ENCODE measurements at regions not wholly inside any gene's neighbourhood (a gene's known extent, or its start where the extent isn't known, plus 50 kb on each side); places are given as distances from the start of the nearest gene placed in this dataset.

DNA sequence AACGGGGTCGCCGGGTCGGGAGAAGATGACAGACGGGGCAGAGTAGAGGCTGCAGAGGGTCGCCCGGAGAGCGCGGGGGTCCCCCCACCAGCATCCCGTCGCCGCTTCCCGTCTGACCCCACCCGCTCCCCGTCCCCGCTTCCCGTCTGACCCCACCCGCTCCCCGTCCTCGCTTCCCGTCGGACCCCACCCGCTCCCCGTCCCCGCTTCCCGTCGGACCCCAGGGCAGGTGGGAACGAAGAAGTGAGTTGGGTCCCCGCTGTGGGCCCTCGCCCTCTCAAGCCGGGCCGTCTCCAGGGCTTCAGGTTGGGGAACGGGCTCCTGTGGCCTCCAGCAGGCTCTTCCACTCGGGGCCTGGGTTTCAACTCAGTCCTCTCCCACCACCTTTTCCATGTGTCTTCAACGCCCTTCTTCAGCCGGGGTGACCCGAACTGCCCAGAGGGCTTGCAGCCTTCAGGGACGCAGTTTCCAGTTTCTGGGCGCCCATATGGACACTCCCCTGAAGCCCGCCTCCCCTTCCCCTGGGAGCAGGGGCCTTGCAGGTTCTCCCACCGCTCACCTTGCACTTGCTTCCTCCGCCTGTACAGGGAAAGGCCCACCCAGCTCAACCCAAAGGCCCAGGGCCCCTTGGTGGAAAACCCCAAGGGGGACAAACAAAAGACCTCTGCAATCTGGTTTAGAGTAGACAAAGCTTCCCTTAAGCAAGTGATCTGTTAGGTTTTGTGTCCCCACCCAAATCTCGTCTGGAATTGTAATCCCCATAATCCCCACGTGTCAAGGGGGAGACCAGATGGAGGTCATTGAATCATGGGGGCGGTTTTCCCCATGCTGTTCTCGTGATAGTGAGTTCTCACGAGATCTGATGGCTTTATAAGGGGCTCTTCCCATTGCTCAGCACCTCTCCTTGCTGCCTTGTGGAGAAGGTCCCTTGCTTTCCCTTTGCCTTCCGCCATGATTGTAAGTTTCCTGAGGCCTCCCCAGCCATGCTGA is 66.5 kb downstream of the TNFAIP2 start:
- POLR2A ChIA-PET: no interaction called here
- no peak for TF ChIP-seq FOS (IDR thresholded peaks at IDR 0.05; ENCODE audit: borderline replicate concordance, insufficient read depth, low read length)
- no peak for TF ChIP-seq POLR2AphosphoS5 (IDR thresholded peaks at IDR 0.05; ENCODE audit: insufficient read depth, low read depth, low read length)
- TF ChIP-seq EZH2 (IDR thresholded peaks at IDR 0.05; ENCODE audit: borderline replicate concordance, low read depth, low read length, severe bottlenecking): no peak
- no peak for FAIRE-seq

GRCh38 chr14:103190741-103191140 is 67.5 kb downstream of the TNFAIP2 start:
- no peak for FAIRE-seq
- ChIA-PET CTCF (interaction anchor here (1.6 to 4.6 kb wide), 4 partner anchors 13 to 101 kb away, joined by 5 to 36 read pairs (median 8); no protein-coding TSS in a partner anchor), POLR2A (no interaction called here)
- no TSS peak for BruUV-seq (replicated peaks)
- no peaks in the 10 kb centered on the region for H3K9me3 ChIP-seq (replicated peaks; ENCODE audit: control insufficient read depth, insufficient read depth, low read length)
- H3K9ac ChIP-seq (replicated peaks; ENCODE audit: extremely low read depth, insufficient read depth, low read length): no peak overlapping the region
- DNase-seq (ENCODE audit: low read depth, low spot score): no peak
- H2AFZ ChIP-seq (ENCODE audit: low read depth, low read length): no peak overlapping the region
- no peak overlapping the region for H3K4me2 ChIP-seq (ENCODE audit: insufficient read depth, low read length)
- no peak for TF ChIP-seq JUN (IDR thresholded peaks at IDR 0.05; ENCODE audit: borderline replicate concordance, insufficient read depth, insufficient read length, low read depth)
- TF ChIP-seq CTCF (IDR thresholded peaks at IDR 0.05; ENCODE audit: extremely low read depth in 1 of 2, insufficient read depth in 1 of 2, low read depth in 1 of 2, low read length in 2 of 2): no peak
- TF ChIP-seq GATA2 (IDR thresholded peaks at IDR 0.05; ENCODE audit: insufficient read depth, insufficient read length, low read depth, low read length): no peak
- no peak for TF ChIP-seq EZH2 (IDR thresholded peaks at IDR 0.05; ENCODE audit: borderline replicate concordance, low read depth, low read length, severe bottlenecking)
- TF ChIP-seq MYC (IDR thresholded peaks at IDR 0.05; ENCODE audit: low read depth, low read length): no peak
- no peak for TF ChIP-seq POLR2A (IDR thresholded peaks at IDR 0.05; ENCODE audit: low read depth, low read length)
- no peak for TF ChIP-seq POLR2AphosphoS5 (IDR thresholded peaks at IDR 0.05; ENCODE audit: insufficient read depth, low read depth, low read length)
- no peak for TF ChIP-seq FOS (IDR thresholded peaks at IDR 0.05; ENCODE audit: borderline replicate concordance, insufficient read depth, low read length)
- no peak for TF ChIP-seq MAX (IDR thresholded peaks at IDR 0.05; ENCODE audit: insufficient read depth, insufficient read length)
- H3K79me2 ChIP-seq (ENCODE audit: control insufficient read depth, insufficient read depth, low read length): no peaks in the 10 kb centered on the region
- dilution Hi-C loops (cut with MboI; ENCODE audit: extremely low pct_ligation_motif_present, low sequenced_read_pairs) (no loop called here), intact Hi-C loops (cut with micrococcal nuclease) (no loop called here)
- H4K20me1 ChIP-seq (replicated peaks; ENCODE audit: control insufficient read depth, extremely low read depth, insufficient read depth, low read length): no peaks in the 10 kb centered on the region
- no peaks in the 10 kb centered on the region for H3K9me1 ChIP-seq (replicated peaks; ENCODE audit: control insufficient read depth, extremely low read depth, insufficient read depth, low read length)
- no peak overlapping the region for H3K4me3 ChIP-seq (replicated peaks in 1 of 3; ENCODE audit: insufficient read depth in 1 of 3, low read depth in 1 of 3, low read length in 3 of 3)
- H3K27me3 ChIP-seq (ENCODE audit: control insufficient read depth in 2 of 2, insufficient read depth in 2 of 2, low read length in 2 of 2): peaks cover 19 to 22% of the 10 kb centered on the region in 2 experiments
- no peak overlapping the region for H3K27ac ChIP-seq (ENCODE audit: insufficient read depth, low read depth, low read length)
- no peaks in the 10 kb centered on the region for H3K36me3 ChIP-seq (ENCODE audit: control insufficient read depth in 2 of 2, extremely low read depth in 1 of 2, insufficient read depth in 2 of 2, low read length in 2 of 2)
- H3K4me1 ChIP-seq (ENCODE audit: control insufficient read depth, extremely low read depth, insufficient read depth, low read length): no peaks in the 10 kb centered on the region

More for the DNA sequence above, 66.5 kb downstream of the TNFAIP2 start:
- Histone ChIP-seq H3K9me3 (replicated peaks; ENCODE audit: control insufficient read depth, insufficient read depth, low read length) (no peaks in the 10 kb centered on the region), H4K20me1 (replicated peaks; ENCODE audit: control insufficient read depth, extremely low read depth, insufficient read depth, low read length) (no peaks in the 10 kb centered on the region), H3K79me2 (ENCODE audit: control insufficient read depth, insufficient read depth, low read length) (no peaks in the 10 kb centered on the region), H3K4me1 (ENCODE audit: control insufficient read depth, extremely low read depth, insufficient read depth, low read length) (no peaks in the 10 kb centered on the region), H3K4me2 (ENCODE audit: insufficient read depth, low read length) (no peak overlapping the region), H2AFZ (ENCODE audit: low read depth, low read length) (no peak overlapping the region), H3K27me3 (ENCODE audit: control insufficient read depth in 2 of 2, insufficient read depth in 2 of 2, low read length in 2 of 2) (peaks cover 19 to 22% of the 10 kb centered on the region in 2 experiments), H3K9me1 (replicated peaks; ENCODE audit: control insufficient read depth, extremely low read depth, insufficient read depth, low read length) (no peaks in the 10 kb centered on the region), H3K9ac (replicated peaks; ENCODE audit: extremely low read depth, insufficient read depth, low read length) (no peak overlapping the region), H3K27ac (ENCODE audit: insufficient read depth, low read depth, low read length) (no peak overlapping the region), H3K4me3 (replicated peaks in 1 of 3; ENCODE audit: insufficient read depth in 1 of 3, low read depth in 1 of 3, low read length in 3 of 3) (no peak overlapping the region), H3K36me3 (ENCODE audit: control insufficient read depth in 2 of 2, extremely low read depth in 1 of 2, insufficient read depth in 2 of 2, low read length in 2 of 2) (no peaks in the 10 kb centered on the region)
- intact Hi-C loops (cut with micrococcal nuclease) (loop anchor here (1.0 kb wide), 1 partner anchor 103 kb away; no protein-coding TSS in a partner anchor), dilution Hi-C loops (cut with MboI; ENCODE audit: extremely low pct_ligation_motif_present, low sequenced_read_pairs) (no loop called here)
- no peak for DNase-seq (ENCODE audit: low read depth, low spot score)
- CTCF ChIA-PET: interaction anchor here (0.6 to 4.6 kb wide), 18 partner anchors 11 to 143 kb away, joined by 3 to 45 read pairs (median 4); no protein-coding TSS in a partner anchor
- BruUV-seq (replicated peaks): no TSS peak

Data from endothelial cell of umbilical vein (primary cell).